H9 (cell line): ENCODE measurements at regions not wholly inside any gene's neighbourhood (a gene's known extent, or its start where the extent isn't known, plus 50 kb on each side); places are given as distances from the start of the nearest gene placed in this dataset.

Experiments used
- DNase-seq: peaks from one replicate; pipeline ENCODE4 v3.0.0-alpha.2; 2017
- H2AFZ ChIP-seq: one replicate; pipeline ENCODE4 v1.6.1; 2013; ENCODE audit warnings: mild to moderate bottlenecking, low read length, control low read depth, moderate library complexity
- H2AK5ac ChIP-seq: 2 replicates; pipeline ENCODE4 v1.6.1; 2013; ENCODE audit warnings: low read length, control low read depth, mixed read lengths; ENCODE audit not compliant: insufficient read length
- H2BK120ac ChIP-seq: one replicate; pipeline ENCODE4 v1.6.1; 2013; ENCODE audit warnings: low read depth, mild to moderate bottlenecking, low read length, control low read depth, inconsistent platforms; ENCODE audit not compliant: poor library complexity, severe bottlenecking
- H2BK12ac ChIP-seq: 2 replicates; pipeline ENCODE4 v1.6.1; 2013; ENCODE audit warnings: low read length, control low read depth, mixed read lengths, low read depth; ENCODE audit not compliant: insufficient read length
- H2BK15ac ChIP-seq: 2 replicates; pipeline ENCODE4 v1.6.1; 2013; ENCODE audit warnings: low read depth, low read length, control low read depth
- H2BK20ac ChIP-seq: one replicate; pipeline ENCODE4 v1.6.1; 2013; ENCODE audit warnings: low read depth, mild to moderate bottlenecking, low read length, control low read depth, inconsistent platforms; ENCODE audit not compliant: poor library complexity, severe bottlenecking
- H2BK5ac ChIP-seq: 2 replicates; pipeline ENCODE4 v1.6.1; 2013; ENCODE audit warnings: low read length, control low read depth, mixed read lengths; ENCODE audit not compliant: insufficient read length
- H3K14ac ChIP-seq: 2 replicates; pipeline ENCODE4 v1.6.1; 2013; ENCODE audit warnings: low read length, control low read depth; ENCODE audit not compliant: insufficient read depth
- H3K18ac ChIP-seq: 2 replicates; pipeline ENCODE4 v1.6.1; 2013; ENCODE audit warnings: low read depth, mild to moderate bottlenecking, mixed read lengths, low read length, control low read depth; ENCODE audit not compliant: insufficient read length
- H3K23ac ChIP-seq: 2 replicates; pipeline ENCODE4 v1.6.1; 2013; ENCODE audit warnings: low read length, control low read depth, mixed read lengths, low read depth; ENCODE audit not compliant: insufficient read length
- H3K23me2 ChIP-seq: 2 replicates; pipeline ENCODE4 v1.6.1; 2013; ENCODE audit warnings: low read depth, mild to moderate bottlenecking, mixed read lengths, low read length, control low read depth; ENCODE audit not compliant: insufficient read length, poor library complexity, severe bottlenecking
- H3K27ac ChIP-seq: 2 replicates; pipeline ENCODE4 v1.5.1; 2013; ENCODE audit warnings: low read length, control low read depth, mixed read lengths, low read depth; ENCODE audit not compliant: insufficient read length
- H3K27me3 ChIP-seq: 2 replicates; pipeline ENCODE4 v1.6.1; 2013; ENCODE audit warnings: low read length, control low read depth, inconsistent platforms; ENCODE audit not compliant: insufficient read depth
- H3K4ac ChIP-seq: 2 replicates; pipeline ENCODE4 v1.6.1; 2013; ENCODE audit warnings: low read depth, mild to moderate bottlenecking, control low read depth, inconsistent platforms, low read length, moderate library complexity
- H3K4me1 ChIP-seq: 2 replicates; pipeline ENCODE4 v1.6.1; 2013; ENCODE audit warnings: low read length, control low read depth, inconsistent platforms; ENCODE audit not compliant: insufficient read depth
- H3K4me2 ChIP-seq: 2 replicates; pipeline ENCODE4 v1.6.1; 2013; ENCODE audit warnings: low read length, control low read depth, mixed read lengths; ENCODE audit not compliant: insufficient read length, insufficient read depth
- H3K56ac ChIP-seq: 2 replicates; pipeline ENCODE4 v1.6.1; 2013; ENCODE audit warnings: low read depth, mild to moderate bottlenecking, mixed read lengths, low read length, control low read depth; ENCODE audit not compliant: insufficient read length
- H3K79me1 ChIP-seq: 2 replicates; pipeline ENCODE4 v1.6.1; 2013; ENCODE audit warnings: low read depth, mild to moderate bottlenecking, moderate library complexity, low read length, control low read depth, inconsistent platforms; ENCODE audit not compliant: insufficient read depth, poor library complexity, severe bottlenecking
- H3K79me2 ChIP-seq: 2 replicates; pipeline ENCODE4 v1.6.1; 2013; ENCODE audit warnings: low read length, control low read depth, inconsistent platforms; ENCODE audit not compliant: insufficient read depth
- H3K9ac ChIP-seq: 2 replicates; pipeline ENCODE4 v1.6.1; 2013; ENCODE audit warnings: low read length, control low read depth, mixed read lengths; ENCODE audit not compliant: insufficient read length; ENCODE audit errors: extremely low read depth
- H3K9me3 ChIP-seq: one replicate; pipeline ENCODE4 v1.6.1; 2013; ENCODE audit warnings: low read depth, low read length, inconsistent platforms; ENCODE audit not compliant: control insufficient read depth
- H3T11ph ChIP-seq: one replicate; pipeline ENCODE4 v1.6.1; 2013; ENCODE audit warnings: mild to moderate bottlenecking, low read length, control low read depth, inconsistent platforms
- H4K20me1 ChIP-seq: one replicate; pipeline ENCODE4 v1.6.1; 2013; ENCODE audit not compliant: control insufficient read depth, insufficient read length, insufficient read depth
- H4K5ac ChIP-seq: 2 replicates; pipeline ENCODE4 v1.6.1; 2013; ENCODE audit warnings: low read depth, mild to moderate bottlenecking, mixed read lengths, low read length, control low read depth; ENCODE audit not compliant: insufficient read length
- H4K8ac ChIP-seq: replicated peaks from 2 replicates; pipeline ENCODE4 v1.6.1; 2013; ENCODE audit warnings: low read length, control low read depth, mixed read lengths, low read depth; ENCODE audit not compliant: insufficient read length
- H4K91ac ChIP-seq: 2 replicates; pipeline ENCODE4 v1.6.1; 2013; ENCODE audit warnings: low read depth, mild to moderate bottlenecking, moderate library complexity, mixed read lengths, low read length, control low read depth; ENCODE audit not compliant: insufficient read length
- H3K27ac Mint-ChIP-seq, 3 experiments: 2 replicates in 2 of 3; 3 replicates in 1 of 3; pipeline ENCODE4 v1.8.0; 2020 to 2021; ENCODE audit warnings: mixed read lengths in 3 of 3, mild to moderate bottlenecking in 1 of 3, moderate library complexity in 1 of 3
- H3K27me3 Mint-ChIP-seq: 2 replicates; pipeline ENCODE4 v1.8.0; 2021; ENCODE audit warnings: low read depth, mild to moderate bottlenecking, moderate library complexity, mixed read lengths
- H3K36me3 Mint-ChIP-seq, 3 experiments: 2 replicates in 2 of 3; 3 replicates in 1 of 3; pipeline ENCODE4 v1.8.0; 2020 to 2021; ENCODE audit warnings: low read depth in 3 of 3, mixed read lengths in 3 of 3; ENCODE audit not compliant: insufficient read depth in 1 of 3
- H3K4me1 Mint-ChIP-seq, 2 experiments: 2 replicates each; pipeline ENCODE4 v1.8.0; 2020; ENCODE audit warnings: mixed read lengths in 2 of 2
- H3K4me3 Mint-ChIP-seq, 2 experiments: 2 replicates in 1 of 2; 3 replicates in 1 of 2; pipeline ENCODE4 v1.8.0; 2020 to 2021; ENCODE audit warnings: mild to moderate bottlenecking in 2 of 2, mixed read lengths in 2 of 2, moderate library complexity in 1 of 2
- H3K9me3 Mint-ChIP-seq, 2 experiments: 2 replicates in 1 of 2; 3 replicates in 1 of 2; pipeline ENCODE4 v1.8.0; 2020; ENCODE audit warnings: mild to moderate bottlenecking in 2 of 2, mixed read lengths in 2 of 2, moderate library complexity in 1 of 2
- WGBS: extraction: QIAGEN DNeasy Blood & Tissue Kit; methylation state at CpG from one replicate; pipeline ENCODE4 v1.1.7; 2013; ENCODE audit warnings: missing lambda C conversion rate, low lambda C conversion rate, mixed read lengths; ENCODE audit not compliant: insufficient read length; ENCODE audit errors: extremely low coverage; 5-methylcytosine and 5-hydroxymethylcytosine counted together
- TF ChIP-seq, protein P1 (sequence below): fragments of 200-600 bp; sonication (generic); conservative IDR thresholded peaks from 3 replicates; pipeline ENCODE4 v1.8.0; 2021; ENCODE audit warnings: antibody characterized with exemption, mild to moderate bottlenecking

- Mint-ChIP-seq H3K9me3 (no peaks in the 10 kb centered on the region), H3K36me3 (no peaks in the 10 kb centered on the region), H3K4me3 (no peak overlapping the region), H3K4me1 (peaks cover 11 to 14% of the 10 kb centered on the region in 2 experiments), H3K27me3 (no peaks in the 10 kb centered on the region), H3K27ac (no peak overlapping the region)
- no peak for DNase-seq
- no peak overlapping the region for H2BK20ac ChIP-seq
- H4K8ac ChIP-seq: no peak overlapping the region
- H3K4me2 ChIP-seq: no peak overlapping the region
- no CpG with 5 or more reads among the region's 2 CpGs for WGBS
- H2BK120ac ChIP-seq: no peak overlapping the region
- H3T11ph ChIP-seq: no peak overlapping the region
- no peak overlapping the region for H3K18ac ChIP-seq
- no peak overlapping the region for H3K56ac ChIP-seq
- H3K14ac ChIP-seq: no peak overlapping the region
- H3K27ac ChIP-seq: no peak overlapping the region
- no peak overlapping the region for H2BK12ac ChIP-seq
- no peaks in the 10 kb centered on the region for H3K79me1 ChIP-seq
- H2BK15ac ChIP-seq: no peak overlapping the region
- H3K4me1 ChIP-seq: no peaks in the 10 kb centered on the region
- TF ChIP-seq, protein P1, sequence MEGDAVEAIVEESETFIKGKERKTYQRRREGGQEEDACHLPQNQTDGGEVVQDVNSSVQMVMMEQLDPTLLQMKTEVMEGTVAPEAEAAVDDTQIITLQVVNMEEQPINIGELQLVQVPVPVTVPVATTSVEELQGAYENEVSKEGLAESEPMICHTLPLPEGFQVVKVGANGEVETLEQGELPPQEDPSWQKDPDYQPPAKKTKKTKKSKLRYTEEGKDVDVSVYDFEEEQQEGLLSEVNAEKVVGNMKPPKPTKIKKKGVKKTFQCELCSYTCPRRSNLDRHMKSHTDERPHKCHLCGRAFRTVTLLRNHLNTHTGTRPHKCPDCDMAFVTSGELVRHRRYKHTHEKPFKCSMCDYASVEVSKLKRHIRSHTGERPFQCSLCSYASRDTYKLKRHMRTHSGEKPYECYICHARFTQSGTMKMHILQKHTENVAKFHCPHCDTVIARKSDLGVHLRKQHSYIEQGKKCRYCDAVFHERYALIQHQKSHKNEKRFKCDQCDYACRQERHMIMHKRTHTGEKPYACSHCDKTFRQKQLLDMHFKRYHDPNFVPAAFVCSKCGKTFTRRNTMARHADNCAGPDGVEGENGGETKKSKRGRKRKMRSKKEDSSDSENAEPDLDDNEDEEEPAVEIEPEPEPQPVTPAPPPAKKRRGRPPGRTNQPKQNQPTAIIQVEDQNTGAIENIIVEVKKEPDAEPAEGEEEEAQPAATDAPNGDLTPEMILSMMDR: no peak
- no peak overlapping the region for H2AFZ ChIP-seq
- no peak overlapping the region for H4K5ac ChIP-seq
- H3K9ac ChIP-seq: no peak overlapping the region
- H3K23me2 ChIP-seq: no peaks in the 10 kb centered on the region
- H3K23ac ChIP-seq: no peak overlapping the region
- H4K20me1 ChIP-seq: no peaks in the 10 kb centered on the region
- no peak overlapping the region for H2BK5ac ChIP-seq
- H3K4ac ChIP-seq: no peak overlapping the region
- no peaks in the 10 kb centered on the region for H3K27me3 ChIP-seq
- H4K91ac ChIP-seq: no peak overlapping the region
- H2AK5ac ChIP-seq: no peak overlapping the region
- H3K79me2 ChIP-seq: no peaks in the 10 kb centered on the region
- no peaks in the 10 kb centered on the region for H3K9me3 ChIP-seq
Measured at GRCh38 chr4:96154676-96155075, 314.8 kb downstream of the PDHA2 start.
